CD4-positive, alpha-beta T cell (primary cell): ENCODE measurements at regions not wholly inside any gene's neighbourhood (a gene's known extent, or its start where the extent isn't known, plus 50 kb on each side); places are given as distances from the start of the nearest gene placed in this dataset.

ENCODE experiments used
- ATAC-seq: fragments of 200-7000 bp; cut with Tn5 transposase; one replicate; pipeline ENCODE4 v1.10.0; 2022; ENCODE audit warnings: mild to moderate bottlenecking; ENCODE audit not compliant: poor library complexity
- CTCF ChIA-PET: fragments of 350-600 bp; sonication (Branson Sonifier 250); formaldehyde crosslinking; loops from one replicate; lab custom pipeline; 2021; ENCODE audit warnings: antibody characterized with exemption, inconsistent platforms; lab: Charles Lee
- POLR2A ChIA-PET: fragments of 350-600 bp; sonication (Branson Sonifier 250); formaldehyde crosslinking; loops from one replicate; lab custom pipeline; 2021; ENCODE audit warnings: antibody characterized with exemption, inconsistent platforms; lab: Charles Lee
- DNase-seq, 14 experiments: peaks; one replicate each; pipeline ENCODE4 v3.0.0-alpha.2; 2013 to 2020; ENCODE audit warnings: mixed read lengths in 2 of 14
- H3K27ac ChIP-seq, 2 donors: one replicate each; pipeline versions ENCODE4 v1.5.1 to v1.7.0; 2013; ENCODE audit warnings: low read length in 2 of 2, low read depth in 1 of 2, mild to moderate bottlenecking in 1 of 2
- H3K27me3 ChIP-seq, 2 experiments: 1 replicate in 1 of 2; 2 replicates in 1 of 2; pipeline versions ENCODE4 v1.6.1 to v1.7.0; 2013; ENCODE audit warnings: low read length in 2 of 2, control low read depth in 1 of 2, mild to moderate bottlenecking in 1 of 2, moderate library complexity in 1 of 2; ENCODE audit not compliant: insufficient read depth in 2 of 2, control insufficient read depth in 1 of 2
- H3K36me3 ChIP-seq: one replicate; pipeline ENCODE4 v1.6.1; 2013; ENCODE audit warnings: low read length, control low read depth; ENCODE audit not compliant: insufficient read depth
- H3K4me1 ChIP-seq: one replicate; pipeline ENCODE4 v1.6.1; 2013; ENCODE audit warnings: low read length, control low read depth; ENCODE audit not compliant: insufficient read depth
- H3K4me3 ChIP-seq: one replicate; pipeline ENCODE4 v1.5.1; 2013; ENCODE audit warnings: mild to moderate bottlenecking, low read length, moderate library complexity
- H3K9me3 ChIP-seq, 2 experiments: 1 replicate in 1 of 2; 2 replicates in 1 of 2; pipeline versions ENCODE4 v1.6.1 to v1.7.0; 2013; ENCODE audit warnings: low read length in 2 of 2, mild to moderate bottlenecking in 2 of 2, control low read depth in 1 of 2, moderate library complexity in 1 of 2; ENCODE audit not compliant: control insufficient read depth in 1 of 2, insufficient read depth in 1 of 2
- H3K27ac Mint-ChIP-seq: one replicate; pipeline ENCODE4 v1.8.0; 2020; ENCODE audit warnings: mixed read lengths
- H3K27me3 Mint-ChIP-seq: one replicate; pipeline ENCODE4 v1.8.0; 2021; ENCODE audit warnings: mixed read lengths
- H3K36me3 Mint-ChIP-seq: one replicate; pipeline ENCODE4 v1.8.0; 2021; ENCODE audit warnings: low read depth, mixed read lengths
- H3K4me1 Mint-ChIP-seq: one replicate; pipeline ENCODE4 v1.8.0; 2021; ENCODE audit warnings: low read depth, mixed read lengths
- H3K4me3 Mint-ChIP-seq: one replicate; pipeline ENCODE4 v1.8.0; 2020; ENCODE audit warnings: mild to moderate bottlenecking, mixed read lengths
- H3K9me3 Mint-ChIP-seq: one replicate; pipeline ENCODE4 v1.8.0; 2020; ENCODE audit warnings: mixed read lengths
- intact Hi-C, 2 experiments: fragments of 100-400 bp; cut with DNase I in 1 of 2; cut with micrococcal nuclease in 1 of 2; formaldehyde crosslinking; loops; one replicate each; pipeline versions ENCODE4 v1.15.1 to v1.9.0; 2023 to 2025; cut with DNase I, micrococcal nuclease
- TF ChIP-seq, protein P1 (sequence below): fragments of 200-600 bp; IDR thresholded peaks from one replicate; pipeline ENCODE4 v1.8.0; 2022; ENCODE audit warnings: antibody characterized with exemption, mild to moderate bottlenecking

- Histone ChIP-seq H3K4me3 (no peak overlapping the region), H3K36me3 (no peaks in the 10 kb centered on the region), H3K9me3 (no peaks in the 10 kb centered on the region), H3K27me3 (no peaks in the 10 kb centered on the region), H3K4me1 (no peaks in the 10 kb centered on the region), H3K27ac (no peak overlapping the region)
- ChIA-PET POLR2A (interaction anchor here (1.0 kb wide), 1 partner anchor 428 kb away, joined by 6 read pairs; the partner anchor contains the start of gene BTG1), CTCF (interaction anchor here (0.6 to 1.3 kb wide), 4 partner anchors 9 to 1192 kb away, joined by 3 to 5 read pairs (median 4); no protein-coding TSS in a partner anchor)
- intact Hi-C loops, result loop anchor here (1.0 to 10.0 kb wide), 8 partner anchors 34 to 1215 kb away; partner anchors contain the start of gene BTG1 (in 1 of the 2)
- TF ChIP-seq, protein P1, sequence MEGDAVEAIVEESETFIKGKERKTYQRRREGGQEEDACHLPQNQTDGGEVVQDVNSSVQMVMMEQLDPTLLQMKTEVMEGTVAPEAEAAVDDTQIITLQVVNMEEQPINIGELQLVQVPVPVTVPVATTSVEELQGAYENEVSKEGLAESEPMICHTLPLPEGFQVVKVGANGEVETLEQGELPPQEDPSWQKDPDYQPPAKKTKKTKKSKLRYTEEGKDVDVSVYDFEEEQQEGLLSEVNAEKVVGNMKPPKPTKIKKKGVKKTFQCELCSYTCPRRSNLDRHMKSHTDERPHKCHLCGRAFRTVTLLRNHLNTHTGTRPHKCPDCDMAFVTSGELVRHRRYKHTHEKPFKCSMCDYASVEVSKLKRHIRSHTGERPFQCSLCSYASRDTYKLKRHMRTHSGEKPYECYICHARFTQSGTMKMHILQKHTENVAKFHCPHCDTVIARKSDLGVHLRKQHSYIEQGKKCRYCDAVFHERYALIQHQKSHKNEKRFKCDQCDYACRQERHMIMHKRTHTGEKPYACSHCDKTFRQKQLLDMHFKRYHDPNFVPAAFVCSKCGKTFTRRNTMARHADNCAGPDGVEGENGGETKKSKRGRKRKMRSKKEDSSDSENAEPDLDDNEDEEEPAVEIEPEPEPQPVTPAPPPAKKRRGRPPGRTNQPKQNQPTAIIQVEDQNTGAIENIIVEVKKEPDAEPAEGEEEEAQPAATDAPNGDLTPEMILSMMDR, result peak; percentile 18
- Mint-ChIP-seq H3K36me3 (no peaks in the 10 kb centered on the region), H3K9me3 (no peaks in the 10 kb centered on the region), H3K27me3 (no peaks in the 10 kb centered on the region), H3K4me3 (no peak overlapping the region), H3K4me1 (no peaks in the 10 kb centered on the region), H3K27ac (peak overlapping the region; percentile 27)
- ATAC-seq, result no peak
- peak in 2 of 14 experiments; percentile 41 to 51 for DNase-seq
Measured at GRCh38 chr12:92574051-92574783, 128.6 kb upstream of the PLEKHG7 start.

GRCh38 chr12:92573104-92573503 is 129.7 kb upstream of the PLEKHG7 start:
- Mint-ChIP-seq H3K9me3 (no peaks in the 10 kb centered on the region), H3K27me3 (no peaks in the 10 kb centered on the region), H3K36me3 (no peaks in the 10 kb centered on the region), H3K27ac (peak overlapping the region; percentile 1), H3K4me3 (no peak overlapping the region), H3K4me1 (no peaks in the 10 kb centered on the region)
- intact Hi-C loops, result loop anchor here (2.0 to 10.0 kb wide), 8 partner anchors 36 to 996 kb away; partner anchors contain the start of gene BTG1 (in 1 of the 2)
- no peaks in the 10 kb centered on the region for H3K4me1 ChIP-seq
- ChIA-PET CTCF (interaction anchor here (0.7 to 1.3 kb wide), 2 partner anchors 312 to 1191 kb away, joined by 3 read pairs; no protein-coding TSS in a partner anchor), POLR2A (interaction anchor here (0.6 kb wide), 1 partner anchor 992 kb away, joined by 3 read pairs; no protein-coding TSS in a partner anchor)
- TF ChIP-seq, protein P1, result no peak
- no peak for ATAC-seq
- no peak overlapping the region for H3K27ac ChIP-seq
- no peaks in the 10 kb centered on the region for H3K9me3 ChIP-seq
- H3K27me3 ChIP-seq, result no peaks in the 10 kb centered on the region
- no peaks in the 10 kb centered on the region for H3K36me3 ChIP-seq
- DNase-seq, result no peak
- no peak overlapping the region for H3K4me3 ChIP-seq

DNA sequence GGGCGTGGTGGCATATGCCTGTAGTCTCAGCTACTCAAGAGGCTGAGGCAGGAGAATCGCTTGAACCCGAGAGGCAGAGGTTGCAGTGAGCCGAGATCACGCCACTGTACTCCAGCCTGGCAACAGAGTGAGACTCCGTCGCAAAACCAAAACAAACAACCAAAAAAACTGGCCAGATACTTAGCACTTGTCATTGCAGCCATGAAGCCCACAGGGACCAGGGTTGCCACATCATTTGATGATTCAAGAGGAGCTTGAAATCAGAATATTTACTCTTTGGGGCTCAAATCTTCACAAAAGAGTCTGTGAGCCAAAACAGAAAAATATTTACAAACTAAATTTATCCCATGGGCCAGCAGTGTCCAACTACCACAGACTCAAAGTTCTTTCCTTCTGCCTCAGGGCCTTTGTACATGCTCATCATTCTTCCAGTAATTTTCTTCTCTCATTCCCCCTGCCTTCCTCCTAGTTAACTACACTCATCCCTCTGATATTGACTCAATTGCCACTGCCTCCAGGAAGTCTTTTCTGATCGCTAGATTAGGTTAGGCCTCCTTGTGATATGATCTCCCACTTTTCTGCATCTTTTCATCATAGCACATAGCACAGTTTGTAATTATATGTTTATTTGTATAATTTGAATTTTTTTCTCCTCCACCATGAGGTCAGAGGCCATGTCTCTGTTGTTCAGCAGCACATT is 130.8 kb upstream of the PLEKHG7 start:
- DNase-seq (no peak), ATAC-seq (no peak)
- no peak overlapping the region for H3K4me3 ChIP-seq
- no peak overlapping the region for H3K27ac ChIP-seq
- Mint-ChIP-seq H3K9me3 (no peaks in the 10 kb centered on the region), H3K4me1 (no peaks in the 10 kb centered on the region), H3K36me3 (no peaks in the 10 kb centered on the region), H3K27me3 (no peaks in the 10 kb centered on the region), H3K27ac (peak overlapping the region; percentile 54), H3K4me3 (no peak overlapping the region)
- ChIA-PET CTCF (interaction anchor here (1.2 to 6.6 kb wide), 2 partner anchors 36 to 1190 kb away, joined by 3 to 41 read pairs; no protein-coding TSS in a partner anchor), POLR2A (interaction anchor here (1.6 kb wide), 1 partner anchor 427 kb away, joined by 14 read pairs; the partner anchor contains the start of gene BTG1)
- no peaks in the 10 kb centered on the region for H3K4me1 ChIP-seq
- intact Hi-C loops, result loop anchor here (2.0 to 10.0 kb wide), 11 partner anchors 37 to 995 kb away; partner anchors contain the start of gene BTG1 (in 1 of the 2)
- H3K36me3 ChIP-seq, result no peaks in the 10 kb centered on the region
- no peaks in the 10 kb centered on the region for H3K27me3 ChIP-seq
- TF ChIP-seq, protein P1, result no peak
- no peaks in the 10 kb centered on the region for H3K9me3 ChIP-seq
